Upper lobe of left lung (tissue), 6 donors: ENCODE measurements at regions not wholly inside any gene's neighbourhood (a gene's known extent, or its start where the extent isn't known, plus 50 kb on each side); places are given as distances from the start of the nearest gene placed in this dataset.

Experiments used
- ATAC-seq, 2 donors: fragments of 200-7000 bp; cut with Tn5 transposase; one replicate each; pipeline ENCODE4 v1.9.1; 2022; ENCODE audit warnings: mild to moderate bottlenecking in 2 of 2, moderate library complexity in 2 of 2; ENCODE audit not compliant: low FRiP score in 2 of 2
- DNase-seq, 2 donors: peaks; one replicate each; pipeline ENCODE4 v3.0.0-alpha.2; 2019 to 2020
- H3K27ac ChIP-seq, 4 donors: fragments of 200-600 bp; sonication (generic); one replicate each; pipeline ENCODE4 v1.5.1; 2016 to 2019
- H3K27me3 ChIP-seq, 4 donors: fragments of 200-600 bp; sonication (generic); one replicate each; pipeline ENCODE4 v1.5.1; 2017 to 2019
- H3K36me3 ChIP-seq, 4 donors: fragments of 200-600 bp; sonication (generic); one replicate each; pipeline ENCODE4 v1.5.1; 2016 to 2019
- H3K4me1 ChIP-seq, 4 donors: fragments of 200-600 bp; sonication (generic); one replicate each; pipeline ENCODE4 v1.5.1; 2018 to 2019
- H3K4me3 ChIP-seq, 4 donors: fragments of 200-600 bp; sonication (generic); one replicate each; pipeline ENCODE4 v1.5.1; 2017 to 2019; ENCODE audit warnings: mild to moderate bottlenecking in 2 of 4, moderate library complexity in 1 of 4
- H3K9me3 ChIP-seq, 4 donors: fragments of 200-600 bp; sonication (generic); one replicate each; pipeline ENCODE4 v1.5.1; 2018 to 2019
- EP300 ChIP-seq, 4 donors: sonication (generic); formaldehyde crosslinking; IDR thresholded peaks; one replicate each; pipeline ENCODE4 v1.5.1; 2017; ENCODE audit warnings: antibody characterized with exemption in 4 of 4, control low read depth in 2 of 4
- POLR2A ChIP-seq, 4 donors: fragments of 450-650 bp; IDR thresholded peaks; one replicate each; pipeline ENCODE4 v1.5.1; 2016 to 2017; ENCODE audit warnings: antibody characterized with exemption in 4 of 4, mild to moderate bottlenecking in 2 of 4
- POLR2AphosphoS5 ChIP-seq, 2 donors: sonication (generic); formaldehyde crosslinking; IDR thresholded peaks; one replicate each; pipeline ENCODE4 v1.5.1; 2017; ENCODE audit warnings: antibody characterized with exemption in 2 of 2
- WGBS, 2 donors: methylation state at CpG; one replicate each; pipeline ENCODE4 v1.1.5; 2017 to 2018; 5-methylcytosine and 5-hydroxymethylcytosine counted together
- TF ChIP-seq, protein P1 (sequence below), 6 experiments: fragments of 450-650 bp in 4 of 6; fragments of 200-600 bp in 2 of 6; sonication (generic) in 2 of 6; IDR thresholded peaks; one replicate each; pipeline ENCODE4 v1.5.1; 2016 to 2019; ENCODE audit warnings: antibody characterized with exemption in 6 of 6
- donor health status: DM: no; HTN: no; CAD: no; lungs with moderate emphysema.
- donor health status: DM: no; HTN: yes; CAD: no; lungs with severe emphysema.

DNA sequence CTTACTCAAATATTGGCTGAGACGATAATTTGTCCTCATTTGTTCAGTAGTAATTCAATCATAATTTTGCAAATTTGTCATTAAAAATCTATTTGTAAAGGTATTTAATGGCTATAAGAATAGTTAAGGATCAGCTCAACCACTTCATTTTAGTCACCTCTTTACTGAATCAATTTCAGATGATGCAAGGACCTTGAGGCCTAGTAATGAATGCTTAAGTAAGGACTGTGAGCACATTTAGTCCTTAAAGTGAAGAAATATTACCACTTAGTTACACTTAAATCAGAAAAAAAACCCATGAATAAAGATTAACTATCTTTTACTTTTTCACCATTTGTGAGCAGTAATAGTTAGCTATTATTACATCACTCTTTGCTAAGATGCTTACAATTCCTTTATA, 778.9 kb downstream of the CCDC85A start:
- Histone ChIP-seq H3K4me3 (no peak overlapping the region), H3K27ac (no peak overlapping the region), H3K36me3 (no peaks in the 10 kb centered on the region), H3K4me1 (no peaks in the 10 kb centered on the region), H3K9me3 (peaks cover 0 to 4% (median 0%) of the 10 kb centered on the region in 4 donors), H3K27me3 (no peaks in the 10 kb centered on the region)
- WGBS, 2 donors: 90 to 92% methylated on average over 1 of the region's 1 CpG
- ATAC-seq: no peak
- no peak for DNase-seq
- TF ChIP-seq POLR2AphosphoS5 (IDR thresholded peaks at IDR 0.05): no peak

DNA sequence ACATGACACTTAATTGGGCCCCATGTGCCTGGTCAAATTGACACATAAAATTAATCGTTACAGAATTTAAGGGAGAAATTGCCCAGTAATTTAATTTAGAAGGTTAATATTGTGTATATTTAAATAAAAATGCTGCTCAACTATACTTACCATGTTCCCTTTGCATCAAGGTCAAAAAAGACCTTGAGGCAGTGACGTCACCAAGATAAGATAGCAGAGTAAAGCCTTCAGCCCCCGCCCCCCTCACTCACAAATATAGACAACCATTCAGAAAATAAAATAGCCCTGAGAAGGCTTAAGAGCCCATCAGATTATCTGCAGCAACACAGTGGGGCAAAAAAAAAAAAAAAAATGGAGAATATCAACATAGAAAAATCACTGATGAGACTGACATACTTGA, 785.7 kb downstream of the CCDC85A start:
- H3K27me3 ChIP-seq: no peaks in the 10 kb centered on the region
- H3K4me1 ChIP-seq: no peaks in the 10 kb centered on the region
- 81 to 87% methylated on average over 3 of the region's 3 CpGs for WGBS, 2 donors
- no peaks in the 10 kb centered on the region for H3K9me3 ChIP-seq
- H3K4me3 ChIP-seq: no peak overlapping the region
- ATAC-seq (no peak), DNase-seq (no peak)
- no peaks in the 10 kb centered on the region for H3K36me3 ChIP-seq
- TF ChIP-seq POLR2A (IDR thresholded peaks at IDR 0.05) (no peak), EP300 (IDR thresholded peaks at IDR 0.05) (no peak), POLR2AphosphoS5 (IDR thresholded peaks at IDR 0.05) (no peak)
- TF ChIP-seq, protein P1, sequence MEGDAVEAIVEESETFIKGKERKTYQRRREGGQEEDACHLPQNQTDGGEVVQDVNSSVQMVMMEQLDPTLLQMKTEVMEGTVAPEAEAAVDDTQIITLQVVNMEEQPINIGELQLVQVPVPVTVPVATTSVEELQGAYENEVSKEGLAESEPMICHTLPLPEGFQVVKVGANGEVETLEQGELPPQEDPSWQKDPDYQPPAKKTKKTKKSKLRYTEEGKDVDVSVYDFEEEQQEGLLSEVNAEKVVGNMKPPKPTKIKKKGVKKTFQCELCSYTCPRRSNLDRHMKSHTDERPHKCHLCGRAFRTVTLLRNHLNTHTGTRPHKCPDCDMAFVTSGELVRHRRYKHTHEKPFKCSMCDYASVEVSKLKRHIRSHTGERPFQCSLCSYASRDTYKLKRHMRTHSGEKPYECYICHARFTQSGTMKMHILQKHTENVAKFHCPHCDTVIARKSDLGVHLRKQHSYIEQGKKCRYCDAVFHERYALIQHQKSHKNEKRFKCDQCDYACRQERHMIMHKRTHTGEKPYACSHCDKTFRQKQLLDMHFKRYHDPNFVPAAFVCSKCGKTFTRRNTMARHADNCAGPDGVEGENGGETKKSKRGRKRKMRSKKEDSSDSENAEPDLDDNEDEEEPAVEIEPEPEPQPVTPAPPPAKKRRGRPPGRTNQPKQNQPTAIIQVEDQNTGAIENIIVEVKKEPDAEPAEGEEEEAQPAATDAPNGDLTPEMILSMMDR (IDR thresholded peaks at IDR 0.05): no peak
- H3K27ac ChIP-seq: no peak overlapping the region

DNA sequence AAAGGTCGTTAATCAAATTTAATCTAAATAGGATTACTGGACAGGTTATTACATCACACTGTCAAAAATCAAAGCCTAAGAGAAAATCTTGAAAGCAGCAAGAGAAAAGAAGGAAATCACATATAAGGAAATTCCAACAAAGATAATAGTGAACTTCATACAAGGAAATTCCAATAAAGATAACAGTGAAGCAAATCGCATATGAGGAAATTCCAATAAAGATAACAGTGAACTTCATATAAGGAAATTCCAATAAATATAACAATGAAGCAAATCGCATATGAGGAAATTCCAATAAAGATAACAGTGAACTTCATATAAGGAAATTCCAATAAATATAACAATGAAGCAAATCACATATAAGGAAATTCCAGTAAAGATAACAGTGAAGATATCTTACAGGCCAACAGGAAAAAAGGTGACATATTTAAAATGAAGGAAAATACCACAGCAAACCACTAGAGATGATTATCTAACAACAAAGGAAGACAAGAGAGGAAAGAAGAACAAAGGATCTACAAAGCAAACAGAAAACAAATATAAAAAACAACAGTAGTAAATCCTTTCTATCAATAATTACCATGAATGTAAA, 787.7 kb downstream of the CCDC85A start:
- Histone ChIP-seq H3K27ac (no peak overlapping the region), H3K4me1 (no peaks in the 10 kb centered on the region), H3K9me3 (no peaks in the 10 kb centered on the region), H3K27me3 (no peaks in the 10 kb centered on the region), H3K36me3 (no peaks in the 10 kb centered on the region), H3K4me3 (no peak overlapping the region)
- 51 to 57% methylated on average over 3 of the region's 3 CpGs for WGBS, 2 donors
- DNase-seq: no peak
- TF ChIP-seq, protein P1 (IDR thresholded peaks at IDR 0.05): no peak
- TF ChIP-seq POLR2A (IDR thresholded peaks at IDR 0.05) (no peak), POLR2AphosphoS5 (IDR thresholded peaks at IDR 0.05) (no peak)
- ATAC-seq: no peak

DNA sequence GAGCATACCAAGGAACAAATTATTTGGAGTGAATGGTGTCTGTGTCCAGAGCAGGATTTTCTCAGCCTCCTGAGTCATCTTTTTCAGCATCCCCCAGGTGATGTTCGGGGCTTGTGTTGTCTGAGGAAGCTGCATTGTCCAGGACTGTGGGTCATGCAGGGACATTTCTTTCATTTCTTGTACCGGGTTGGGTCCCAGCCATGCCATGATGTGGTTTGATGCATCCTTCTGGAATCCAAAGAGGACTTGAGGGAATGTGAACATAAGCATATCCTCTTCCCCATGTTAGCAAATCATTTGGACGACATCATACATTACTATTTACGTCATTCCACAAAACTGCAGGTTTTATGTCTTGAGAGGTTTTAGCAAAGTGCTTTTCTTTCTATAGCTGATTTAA, 797.8 kb downstream of the CCDC85A start:
- DNase-seq: no peak
- H3K4me3 ChIP-seq: no peak overlapping the region
- WGBS, 2 donors: 80 to 90% methylated on average over 4 of the region's 4 CpGs
- H3K9me3 ChIP-seq: peaks cover 0 to 14% (median 0%) of the 10 kb centered on the region in 4 donors
- ATAC-seq: no peak
- no peak for TF ChIP-seq POLR2AphosphoS5 (IDR thresholded peaks at IDR 0.05)
- TF ChIP-seq POLR2A (IDR thresholded peaks at IDR 0.05): no peak
- TF ChIP-seq, protein P1 (IDR thresholded peaks at IDR 0.05): no peak
- no peak for TF ChIP-seq EP300 (IDR thresholded peaks at IDR 0.05)
- H3K36me3 ChIP-seq: no peaks in the 10 kb centered on the region
- no peaks in the 10 kb centered on the region for H3K27me3 ChIP-seq
- no peaks in the 10 kb centered on the region for H3K4me1 ChIP-seq
- H3K27ac ChIP-seq: no peak overlapping the region

DNA sequence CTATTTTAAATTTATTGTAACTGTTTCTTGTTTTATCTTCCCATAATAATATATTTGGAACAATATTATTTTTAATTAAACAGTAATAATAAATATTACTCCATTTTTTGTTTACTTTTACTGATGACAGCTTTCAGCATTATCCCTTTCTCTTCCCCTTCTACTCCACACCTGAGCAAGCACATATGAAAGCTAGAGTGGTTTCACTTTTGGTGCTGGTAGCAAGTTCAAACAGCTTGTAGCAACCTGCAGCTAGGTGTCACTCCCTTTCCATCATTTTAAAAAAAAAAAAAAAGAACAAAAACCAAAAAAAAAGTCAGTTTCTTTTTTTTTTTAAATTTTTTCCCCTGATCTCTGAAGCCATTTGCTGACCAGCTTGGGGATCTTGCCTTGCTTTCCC, 801.8 kb downstream of the CCDC85A start:
- H3K36me3 ChIP-seq: no peaks in the 10 kb centered on the region
- H3K27me3 ChIP-seq: no peaks in the 10 kb centered on the region
- no peak overlapping the region for H3K27ac ChIP-seq
- no peak overlapping the region for H3K4me3 ChIP-seq
- DNase-seq (no peak), ATAC-seq (no peak)
- H3K4me1 ChIP-seq: no peaks in the 10 kb centered on the region
- peaks cover 0 to 7% (median 0%) of the 10 kb centered on the region in 4 donors for H3K9me3 ChIP-seq
- TF ChIP-seq, protein P1 (IDR thresholded peaks at IDR 0.05): no peak
- TF ChIP-seq POLR2AphosphoS5 (IDR thresholded peaks at IDR 0.05): no peak
- no peak for TF ChIP-seq EP300 (IDR thresholded peaks at IDR 0.05)
- TF ChIP-seq POLR2A (IDR thresholded peaks at IDR 0.05): no peak
